HG03439 (cell line): ENCODE measurements at regions not wholly inside any gene's neighbourhood (a gene's known extent, or its start where the extent isn't known, plus 50 kb on each side); places are given as distances from the start of the nearest gene placed in this dataset.

Experiments
- ATAC-seq: cut with Tn5 transposase; IDR thresholded peaks from one replicate; pipeline ENCODE4 v1.9.1; 2021; ENCODE audit warnings: mild to moderate bottlenecking, moderate library complexity; ENCODE audit not compliant: unreplicated experiment

GRCh38 chr3:72698154-72698917 is 149.9 kb downstream of the SHQ1 start:
- no peak for ATAC-seq

GRCh38 chr3:72697717-72698116 is 150.5 kb downstream of the SHQ1 start:
- no peak for ATAC-seq

GRCh38 chr3:72696815-72697214 is 151.4 kb downstream of the SHQ1 start:
- ATAC-seq = no peak

GRCh38 chr3:72694398-72694797 is 153.8 kb downstream of the SHQ1 start:
- no peak for ATAC-seq

GRCh38 chr3:72692990-72693389 is 155.3 kb downstream of the SHQ1 start:
- no peak for ATAC-seq

- ATAC-seq = no peak
These were observed 157.6 kb downstream of the SHQ1 start for GRCh38 chr3:72690629-72691028.

GRCh38 chr3:72682936-72683452 is 165.3 kb downstream of the SHQ1 start:
- peak; percentile 61 for ATAC-seq

- ATAC-seq = no peak
These were observed 166.6 kb downstream of the SHQ1 start for GRCh38 chr3:72681598-72681997.

- no peak for ATAC-seq
These were observed 167.5 kb downstream of the SHQ1 start for GRCh38 chr3:72680766-72681165.

- ATAC-seq = no peak
These were observed 168.6 kb downstream of the SHQ1 start for GRCh38 chr3:72679540-72680198.

- ATAC-seq = no peak
These were observed 169.4 kb downstream of the SHQ1 start for GRCh38 chr3:72678867-72679266.

GRCh38 chr3:72678380-72678779 is 169.9 kb downstream of the SHQ1 start:
- no peak for ATAC-seq

GRCh38 chr3:72675243-72675642 is 173.0 kb downstream of the SHQ1 start:
- no peak for ATAC-seq

- no peak for ATAC-seq
These were observed 175.1 kb downstream of the SHQ1 start for GRCh38 chr3:72673011-72673771.

- no peak for ATAC-seq
These were observed 179.0 kb downstream of the SHQ1 start for GRCh38 chr3:72669224-72669623.

- ATAC-seq = no peak
These were observed 181.8 kb downstream of the SHQ1 start for GRCh38 chr3:72666447-72666755.

- ATAC-seq = no peak
These were observed 182.4 kb downstream of the SHQ1 start for GRCh38 chr3:72665701-72666446.

GRCh38 chr3:72665103-72665502 is 183.1 kb downstream of the SHQ1 start:
- no peak for ATAC-seq

GRCh38 chr3:72664184-72664975 is 183.9 kb downstream of the SHQ1 start:
- no peak for ATAC-seq

GRCh38 chr3:72663429-72663828 is 184.8 kb downstream of the SHQ1 start:
- ATAC-seq = no peak
